Adrenal gland (tissue), 5 donors: ENCODE measurements at regions not wholly inside any gene's neighbourhood (a gene's known extent, or its start where the extent isn't known, plus 50 kb on each side); places are given as distances from the start of the nearest gene placed in this dataset.

ENCODE experiments used
- CTCF ChIP-seq, 6 experiments: fragments of 450-650 bp in 4 of 6; fragments of 200-600 bp in 2 of 6; sonication (generic) in 1 of 6; IDR thresholded peaks; 1 replicate in 5 of 6; 2 replicates in 1 of 6; pipeline versions ENCODE4 v1.5.1 to v1.8.0; 2016 to 2021; ENCODE audit warnings: antibody characterized with exemption in 6 of 6, mild to moderate bottlenecking in 2 of 6, moderate library complexity in 1 of 6
- POLR2A ChIP-seq, 2 donors: fragments of 450-650 bp; IDR thresholded peaks; one replicate each; pipeline ENCODE4 v1.6.1; 2017; ENCODE audit warnings: antibody characterized with exemption in 2 of 2, mild to moderate bottlenecking in 2 of 2, moderate library complexity in 1 of 2
- donor health status: DM: no; HTN: no; CAD: no.

GRCh38 chr22:12601870-12602779, 2925.9 kb upstream of the OR11H1 start:
- no peak for TF ChIP-seq POLR2A (IDR thresholded peaks at IDR 0.05)
- TF ChIP-seq CTCF (IDR thresholded peaks at IDR 0.05): no peak
